ENCODE measurements at regions not wholly inside any gene's neighbourhood (a gene's known extent, or its start where the extent isn't known, plus 50 kb on each side); places are given as distances from the start of the nearest gene placed in this dataset.

- no peaks in the 10 kb centered on the region for H3K36me3 ChIP-seq (ENCODE audit: control insufficient read depth in 2 of 4, insufficient read depth in 4 of 4, low read length in 3 of 4)
- POLR2A ChIA-PET (ENCODE audit: partially characterized antibody) = no interaction called here
- no peak overlapping the region for H4K91ac ChIP-seq (replicated peaks; ENCODE audit: insufficient read length, low read length)
- no peak for DNase-seq (ENCODE audit: low read depth in 1 of 2, low spot score in 2 of 2)
- no peak overlapping the region for H2BK20ac ChIP-seq (ENCODE audit: low read length)
- H3K4me2 ChIP-seq (ENCODE audit: insufficient read depth in 1 of 2, low read depth in 2 of 2, low read length in 2 of 2) = no peak overlapping the region
- H3K4me1 ChIP-seq (replicated peaks in 1 of 4; ENCODE audit: control insufficient read depth in 3 of 4, insufficient read depth in 4 of 4, low read length in 3 of 4) = no peaks in the 10 kb centered on the region
- H2BK5ac ChIP-seq (ENCODE audit: low read depth, low read length) = no peak overlapping the region
- no peaks in the 10 kb centered on the region for H3K9me3 ChIP-seq (ENCODE audit: insufficient read depth in 2 of 2, low read depth in 1 of 2, low read length in 1 of 2)
- no peak overlapping the region for H2AK5ac ChIP-seq (ENCODE audit: low read depth, low read length)
- H4K5ac ChIP-seq (ENCODE audit: insufficient read length, low read depth, low read length) = no peak overlapping the region
- CTCF ChIA-PET (ENCODE audit: partially characterized antibody) = interaction anchor here (0.6 to 2.9 kb wide), 15 partner anchors 9 to 706 kb away, joined by 3 to 9 read pairs (median 4); no protein-coding TSS in a partner anchor
- no peak for FAIRE-seq
- no peak overlapping the region for H2AFZ ChIP-seq (ENCODE audit: low read length)
- H3K79me2 ChIP-seq (ENCODE audit: control insufficient read depth in 1 of 2, insufficient read depth in 2 of 2, low read length in 2 of 2) = no peaks in the 10 kb centered on the region
- H4K8ac ChIP-seq (ENCODE audit: extremely low read depth, insufficient read depth, low read length) = no peak overlapping the region
- H3K23me2 ChIP-seq (ENCODE audit: low read depth, low read length) = peaks cover 1% of the 10 kb centered on the region; the same call in 1 of the 2 replicates
- H3K18ac ChIP-seq (ENCODE audit: extremely low read depth, low read length) = no peak overlapping the region
- no peak overlapping the region for H2BK120ac ChIP-seq (replicated peaks; ENCODE audit: low read depth, low read length)
- no peak overlapping the region for H3K56ac ChIP-seq (replicated peaks; ENCODE audit: insufficient read length, low read depth, low read length)
- H2BK15ac ChIP-seq (ENCODE audit: low read length) = no peak overlapping the region
- H2BK12ac ChIP-seq (ENCODE audit: low read depth, low read length) = no peak overlapping the region
- WGBS, 2 experiments (ENCODE audit: extremely low coverage in 1 of 2, insufficient coverage in 1 of 2, insufficient read length in 1 of 2, insufficient replicate concordance in 2 of 2, low coverage in 1 of 2, low lambda C conversion rate in 2 of 2, missing lambda C conversion rate in 1 of 2) = 70% methylated on average over 3 of the region's 3 CpGs; no CpG with 5 or more reads in 1 of the 2 experiments
- no peak overlapping the region for H3K4ac ChIP-seq (replicated peaks; ENCODE audit: insufficient read length, low read depth, low read length)
- TF ChIP-seq SUZ12 (IDR thresholded peaks at IDR 0.05; ENCODE audit: low read length) (no peak), GTF2F1 (IDR thresholded peaks at IDR 0.05; ENCODE audit: borderline replicate concordance, low read depth, low read length) (no peak), RXRA (IDR thresholded peaks at IDR 0.05; ENCODE audit: insufficient read depth, low read depth, low read length) (no peak), CTCF (IDR thresholded peaks at IDR 0.05; ENCODE audit: control extremely low read depth in 1 of 3, insufficient read depth in 1 of 3, low read depth in 1 of 3, low read length in 3 of 3) (peak; percentile 35 to 54 (median 52)), RAD21 (IDR thresholded peaks at IDR 0.05 in 1 of 2, conservative IDR thresholded peaks at IDR 0.05 in 1 of 2; ENCODE audit: low read depth in 2 of 2, low read length in 2 of 2) (peak; percentile 75 to 81), RNF2 (IDR thresholded peaks at IDR 0.05; ENCODE audit: borderline replicate concordance, low read depth, low read length, missing control alignments, poor library complexity, severe bottlenecking) (no peak), NRF1 (IDR thresholded peaks at IDR 0.05; ENCODE audit: low read depth, low read length) (no peak)
- no peaks in the 10 kb centered on the region for H4K20me1 ChIP-seq (replicated peaks in 1 of 2; ENCODE audit: control insufficient read depth in 1 of 2, insufficient read depth in 2 of 2, low read length in 2 of 2)
- no peak overlapping the region for H3K14ac ChIP-seq (ENCODE audit: insufficient read length)
- H3K4me3 ChIP-seq (ENCODE audit: extremely low read depth in 1 of 4, insufficient read depth in 2 of 4, low read depth in 3 of 4, low read length in 4 of 4) = no peak overlapping the region
- no peak overlapping the region for H3K27ac ChIP-seq (ENCODE audit: low read depth, low read length)
- no peak overlapping the region for H3K23ac ChIP-seq (ENCODE audit: insufficient read length)
- no peaks in the 10 kb centered on the region for H3K79me1 ChIP-seq (ENCODE audit: low read depth, low read length)
- peaks cover 0 to 1% (median 0%) of the 10 kb centered on the region in 4 experiments; a peak in 1 of 7 replicates for H3K27me3 ChIP-seq (replicated peaks in 1 of 4; ENCODE audit: control insufficient read depth in 3 of 4, extremely low read depth in 1 of 4, insufficient read depth in 3 of 4, low read length in 3 of 4)
- H3K9ac ChIP-seq (replicated peaks in 1 of 4; ENCODE audit: extremely low read depth in 1 of 4, low read depth in 3 of 4, low read length in 3 of 4) = no peak overlapping the region
Observed at GRCh38 chr13:60226507-60226906, 62.8 kb upstream of the DIAPH3 start.
